OCI-LY1 (cell line): ENCODE measurements at regions not wholly inside any gene's neighbourhood (a gene's known extent, or its start where the extent isn't known, plus 50 kb on each side); places are given as distances from the start of the nearest gene placed in this dataset.
"Not testable (repeated sequence)": the region's sequence is repeated elsewhere in the genome, so short reads cannot be mapped to it uniquely, and the experiment has no call there.

Experiments
- EZH2 ChIP-seq: fragments of 200-600 bp; sonication (generic), shearing (Covaris generic); IDR thresholded peaks from 2 replicates; pipeline ENCODE4 v1.8.0; 2017; ENCODE audit warnings: borderline replicate concordance, mixed run types, mild to moderate bottlenecking, antibody characterized with exemption, low read length, moderate library complexity, mixed read lengths
- TF ChIP-seq, protein P1 (sequence below): fragments of 200-600 bp; sonication (generic), shearing (Covaris generic); IDR thresholded peaks from 2 replicates; pipeline ENCODE4 v1.5.1; 2017; ENCODE audit warnings: mild to moderate bottlenecking, antibody characterized with exemption, low read length, moderate library complexity, mixed read lengths

DNA sequence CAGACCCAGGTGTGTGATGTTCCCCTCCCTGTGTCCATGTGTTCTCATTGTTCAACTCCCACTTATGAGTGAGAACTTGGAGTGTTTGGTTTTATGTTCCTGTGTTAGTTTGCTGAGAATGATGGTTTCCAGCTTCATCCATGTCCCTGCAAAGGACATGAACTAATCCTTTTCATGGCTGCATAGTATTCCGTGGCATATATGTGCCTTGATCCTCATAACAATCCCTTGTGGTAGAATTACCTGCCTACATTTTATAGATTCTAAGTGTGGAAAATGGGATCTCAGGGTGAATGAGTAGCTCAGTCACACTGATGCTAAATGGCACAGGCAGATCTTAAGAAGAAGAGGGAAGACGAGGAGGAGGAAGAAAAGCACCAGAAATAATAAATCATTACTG is 202.7 kb downstream of the ALDH8A1 start:
- not testable (repeated sequence) for TF ChIP-seq EZH2
- TF ChIP-seq, protein P1, sequence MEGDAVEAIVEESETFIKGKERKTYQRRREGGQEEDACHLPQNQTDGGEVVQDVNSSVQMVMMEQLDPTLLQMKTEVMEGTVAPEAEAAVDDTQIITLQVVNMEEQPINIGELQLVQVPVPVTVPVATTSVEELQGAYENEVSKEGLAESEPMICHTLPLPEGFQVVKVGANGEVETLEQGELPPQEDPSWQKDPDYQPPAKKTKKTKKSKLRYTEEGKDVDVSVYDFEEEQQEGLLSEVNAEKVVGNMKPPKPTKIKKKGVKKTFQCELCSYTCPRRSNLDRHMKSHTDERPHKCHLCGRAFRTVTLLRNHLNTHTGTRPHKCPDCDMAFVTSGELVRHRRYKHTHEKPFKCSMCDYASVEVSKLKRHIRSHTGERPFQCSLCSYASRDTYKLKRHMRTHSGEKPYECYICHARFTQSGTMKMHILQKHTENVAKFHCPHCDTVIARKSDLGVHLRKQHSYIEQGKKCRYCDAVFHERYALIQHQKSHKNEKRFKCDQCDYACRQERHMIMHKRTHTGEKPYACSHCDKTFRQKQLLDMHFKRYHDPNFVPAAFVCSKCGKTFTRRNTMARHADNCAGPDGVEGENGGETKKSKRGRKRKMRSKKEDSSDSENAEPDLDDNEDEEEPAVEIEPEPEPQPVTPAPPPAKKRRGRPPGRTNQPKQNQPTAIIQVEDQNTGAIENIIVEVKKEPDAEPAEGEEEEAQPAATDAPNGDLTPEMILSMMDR = not testable (repeated sequence)
